ENCODE measurements at regions not wholly inside any gene's neighbourhood (a gene's known extent, or its start where the extent isn't known, plus 50 kb on each side); places are given as distances from the start of the nearest gene placed in this dataset.

GRCh38 chr3:176119826-176120225 is 1077.5 kb downstream of the TBL1XR1 start:
- no peak for TF ChIP-seq POLR2A (IDR thresholded peaks at IDR 0.05)
- no peak for TF ChIP-seq CTCF (IDR thresholded peaks at IDR 0.05 in 4 of 5, conservative IDR thresholded peaks at IDR 0.05 in 1 of 5)

Measured in gastrocnemius medialis (tissue), 4 donors.